GM20000 (cell line): ENCODE measurements at regions not wholly inside any gene's neighbourhood (a gene's known extent, or its start where the extent isn't known, plus 50 kb on each side); places are given as distances from the start of the nearest gene placed in this dataset.

Experiments
- DNase-seq: peaks from one replicate; pipeline ENCODE4 v3.0.0; 2012; ENCODE audit warnings: low spot score
- CTCF ChIP-seq: IDR thresholded peaks from 2 replicates; pipeline ENCODE4 v1.5.1; 2012; ENCODE audit warnings: mild to moderate bottlenecking, control low read depth; ENCODE audit errors: extremely low read depth, missing control alignments

DNA sequence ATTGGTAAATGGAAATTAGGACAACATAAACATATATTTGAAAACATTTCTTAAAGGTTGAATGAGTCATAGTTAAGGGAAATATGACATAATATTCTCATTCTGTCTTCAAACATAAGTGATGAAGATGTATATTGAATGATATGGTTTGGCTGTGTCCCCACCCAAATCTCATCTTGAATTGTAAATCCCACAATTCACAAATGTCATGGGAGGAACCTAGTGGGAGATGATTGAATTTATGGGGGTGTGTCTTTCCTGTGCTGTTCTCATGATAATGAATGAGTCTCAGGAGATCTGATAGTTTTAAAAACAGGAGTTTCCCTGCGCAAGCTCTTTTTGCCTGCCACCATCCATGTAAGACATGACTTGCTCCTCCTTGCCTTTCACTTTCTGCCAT, 104.4 kb upstream of the MPDZ start:
- no peak for TF ChIP-seq CTCF
- no peak for DNase-seq

GRCh38 chr9:13383216-13383615, 103.7 kb upstream of the MPDZ start:
- TF ChIP-seq CTCF = no peak
- no peak for DNase-seq

GRCh38 chr9:13382595-13382994, 103.1 kb upstream of the MPDZ start:
- no peak for TF ChIP-seq CTCF
- no peak for DNase-seq

GRCh38 chr9:13380903-13381302, 101.4 kb upstream of the MPDZ start:
- TF ChIP-seq CTCF = no peak
- no peak for DNase-seq

DNA sequence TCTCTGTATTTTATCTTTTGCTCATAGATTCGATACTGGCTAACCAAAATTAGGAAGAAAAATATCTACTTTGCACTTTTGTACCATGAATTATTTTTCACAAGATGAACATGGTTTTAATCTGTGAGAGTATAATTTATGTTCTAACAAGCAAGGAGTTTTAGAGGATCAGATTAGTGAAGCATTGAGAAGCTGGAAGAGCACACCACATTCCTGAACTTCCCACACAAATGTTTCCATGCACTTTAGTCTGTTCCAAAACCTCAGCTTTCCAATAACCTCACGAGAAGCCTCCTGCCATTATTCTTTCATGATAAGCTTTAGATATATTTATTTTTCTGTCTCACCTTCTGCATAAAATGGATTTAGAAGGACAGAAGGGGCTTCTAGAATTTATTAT, 98.7 kb upstream of the MPDZ start:
- TF ChIP-seq CTCF = no peak
- no peak for DNase-seq

GRCh38 chr9:13377171-13377925, 97.9 kb upstream of the MPDZ start:
- no peak for DNase-seq
- no peak for TF ChIP-seq CTCF

- TF ChIP-seq CTCF = no peak
- DNase-seq = no peak
Observed at GRCh38 chr9:13372510-13372909, 93.0 kb upstream of the MPDZ start.
